K562 (cell line): ENCODE measurements at regions not wholly inside any gene's neighbourhood (a gene's known extent, or its start where the extent isn't known, plus 50 kb on each side); places are given as distances from the start of the nearest gene placed in this dataset.

ENCODE experiments used
- ZNF384 ChIP-seq: IDR thresholded peaks from 2 replicates; pipeline ENCODE4 v1.6.1; 2012; ENCODE audit warnings: low read depth, low read length, improper control_type of control experiment
- TF ChIP-seq, protein P1 (sequence below), 2 experiments: fragments of 450-650 bp in 1 of 2; sonication (generic) in 1 of 2; formaldehyde crosslinking in 1 of 2; IDR thresholded peaks; 2 replicates each; pipeline versions ENCODE4 v1.7.1 to v1.9.0; 2016 to 2022; ENCODE audit warnings: inconsistent platforms in 1 of 2, mild to moderate bottlenecking in 1 of 2, missing genetic modification reagents in 1 of 2

DNA sequence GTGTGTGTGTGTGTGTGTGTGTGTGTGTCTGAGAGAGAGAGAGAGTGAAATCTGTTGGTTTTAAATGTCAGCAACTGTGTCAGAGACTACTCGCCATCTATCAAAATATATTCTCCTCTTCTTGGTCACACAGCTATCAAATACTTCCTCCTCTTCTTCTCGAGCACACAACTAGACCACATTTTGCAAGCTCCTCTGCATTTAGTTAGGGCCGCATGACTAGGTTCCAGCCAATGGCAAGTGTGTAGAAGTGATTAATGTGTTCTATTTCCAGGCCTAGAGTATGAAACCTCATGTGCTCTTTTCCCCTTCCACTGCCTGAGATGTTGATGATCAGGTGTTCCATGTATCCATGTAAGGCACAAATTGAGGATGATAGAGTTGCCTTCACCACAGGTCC is 278.5 kb upstream of the MARCKS start (continued):
- TF ChIP-seq, protein P1, sequence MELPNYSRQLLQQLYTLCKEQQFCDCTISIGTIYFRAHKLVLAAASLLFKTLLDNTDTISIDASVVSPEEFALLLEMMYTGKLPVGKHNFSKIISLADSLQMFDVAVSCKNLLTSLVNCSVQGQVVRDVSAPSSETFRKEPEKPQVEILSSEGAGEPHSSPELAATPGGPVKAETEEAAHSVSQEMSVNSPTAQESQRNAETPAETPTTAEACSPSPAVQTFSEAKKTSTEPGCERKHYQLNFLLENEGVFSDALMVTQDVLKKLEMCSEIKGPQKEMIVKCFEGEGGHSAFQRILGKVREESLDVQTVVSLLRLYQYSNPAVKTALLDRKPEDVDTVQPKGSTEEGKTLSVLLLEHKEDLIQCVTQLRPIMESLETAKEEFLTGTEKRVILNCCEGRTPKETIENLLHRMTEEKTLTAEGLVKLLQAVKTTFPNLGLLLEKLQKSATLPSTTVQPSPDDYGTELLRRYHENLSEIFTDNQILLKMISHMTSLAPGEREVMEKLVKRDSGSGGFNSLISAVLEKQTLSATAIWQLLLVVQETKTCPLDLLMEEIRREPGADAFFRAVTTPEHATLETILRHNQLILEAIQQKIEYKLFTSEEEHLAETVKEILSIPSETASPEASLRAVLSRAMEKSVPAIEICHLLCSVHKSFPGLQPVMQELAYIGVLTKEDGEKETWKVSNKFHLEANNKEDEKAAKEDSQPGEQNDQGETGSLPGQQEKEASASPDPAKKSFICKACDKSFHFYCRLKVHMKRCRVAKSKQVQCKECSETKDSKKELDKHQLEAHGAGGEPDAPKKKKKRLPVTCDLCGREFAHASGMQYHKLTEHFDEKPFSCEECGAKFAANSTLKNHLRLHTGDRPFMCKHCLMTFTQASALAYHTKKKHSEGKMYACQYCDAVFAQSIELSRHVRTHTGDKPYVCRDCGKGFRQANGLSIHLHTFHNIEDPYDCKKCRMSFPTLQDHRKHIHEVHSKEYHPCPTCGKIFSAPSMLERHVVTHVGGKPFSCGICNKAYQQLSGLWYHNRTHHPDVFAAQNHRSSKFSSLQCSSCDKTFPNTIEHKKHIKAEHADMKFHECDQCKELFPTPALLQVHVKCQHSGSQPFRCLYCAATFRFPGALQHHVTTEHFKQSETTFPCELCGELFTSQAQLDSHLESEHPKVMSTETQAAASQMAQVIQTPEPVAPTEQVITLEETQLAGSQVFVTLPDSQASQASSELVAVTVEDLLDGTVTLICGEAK (IDR thresholded peaks at IDR 0.05), result no peak
- TF ChIP-seq, protein P1 (CRISPR knock-in tag; IDR thresholded peaks at IDR 0.05), result no peak
- TF ChIP-seq ZNF384, result no peak
